A549 (cell line): ENCODE measurements at regions not wholly inside any gene's neighbourhood (a gene's known extent, or its start where the extent isn't known, plus 50 kb on each side); places are given as distances from the start of the nearest gene placed in this dataset.

ENCODE experiments used
- ATAC-seq, 2 experiments: fragments of 200-7000 bp in 1 of 2; fragments of >200 bp in 1 of 2; cut with Nextera tagmentation in 1 of 2; cut with Tn5 transposase in 1 of 2; 3 replicates each; pipeline versions ENCODE4 v1.8.0 to v1.9.1; 2018 to 2020; ENCODE audit warnings: mild to moderate bottlenecking in 1 of 2, moderate library complexity in 1 of 2
- CTCF ChIA-PET: fragments of 300-600 bp; sonication (Branson Sonifier 250); formaldehyde crosslinking; extraction: SDS; loops from one replicate; lab custom pipeline; 2021; ENCODE audit warnings: antibody characterized with exemption, inconsistent platforms; lab: Yijun Ruan, JAX
- POLR2A ChIA-PET: fragments of 350-600 bp; formaldehyde crosslinking; extraction: SDS; loops from one replicate; lab custom pipeline; 2021; ENCODE audit warnings: antibody characterized with exemption, inconsistent platforms; lab: Yijun Ruan, JAX
- DNase-seq, 2 experiments: peaks; one replicate each; pipeline versions ENCODE4 v3.0.0 to v3.0.0-alpha.2; 2011 to 2016; ENCODE audit warnings: low read depth in 1 of 2, low spot score in 1 of 2
- FAIRE-seq: peaks from 2 replicates; lab custom pipeline; 2011; peaks lifted over from hg19 to GRCh38; lab: Jason Lieb, UNC
- H3K27ac ChIP-seq, 2 experiments: fragments of >200 bp; sonication (Bioruptor Twin); formaldehyde crosslinking; 3 replicates each; pipeline ENCODE4 v1.5.1; 2016 to 2017
- H3K4me1 ChIP-seq: fragments of >200 bp; sonication (Bioruptor Twin); formaldehyde crosslinking; 3 replicates; pipeline ENCODE4 v1.6.1; 2016
- H3K4me2 ChIP-seq: fragments of >200 bp; sonication (Bioruptor Twin); formaldehyde crosslinking; 3 replicates; pipeline ENCODE4 v1.6.1; 2016
- H3K4me3 ChIP-seq: fragments of >200 bp; sonication (Bioruptor Twin); formaldehyde crosslinking; 3 replicates; pipeline ENCODE4 v1.5.1; 2016
- H3K9me3 ChIP-seq: fragments of >200 bp; sonication (Bioruptor Twin); formaldehyde crosslinking; 3 replicates; pipeline ENCODE4 v1.6.1; 2016
- CEBPB ChIP-seq, 2 experiments: fragments of >200 bp in 1 of 2; sonication (Bioruptor Twin) in 1 of 2; formaldehyde crosslinking in 1 of 2; IDR thresholded peaks; 2 replicates each; pipeline ENCODE4 v1.6.1; 2012 to 2016
- EHF ChIP-seq: fragments of 250-450 bp; sonication (Bioruptor Pico); IDR thresholded peaks from 2 replicates; pipeline ENCODE4 v1.5.0; 2020; ENCODE audit warnings: mild to moderate bottlenecking
- ESRRA ChIP-seq: fragments of 150-350 bp; IDR thresholded peaks from 2 replicates; pipeline ENCODE4 v1.6.1; 2014; ENCODE audit warnings: mild to moderate bottlenecking, low read length, borderline replicate concordance
- GATA3 ChIP-seq: IDR thresholded peaks from 2 replicates; pipeline ENCODE4 v1.6.1; 2012; ENCODE audit warnings: borderline replicate concordance
- HDAC2 ChIP-seq: fragments of 200-600 bp; sonication (generic); IDR thresholded peaks from 2 replicates; pipeline ENCODE4 v1.6.1; 2016
- HEYL ChIP-seq: fragments of 250-450 bp; sonication (Bioruptor Pico); IDR thresholded peaks from 2 replicates; pipeline ENCODE4 v1.8.0; 2021; ENCODE audit warnings: mild to moderate bottlenecking, moderate library complexity
- HMGXB4 ChIP-seq: fragments of 250-450 bp; sonication (Bioruptor Pico); IDR thresholded peaks from 2 replicates; pipeline ENCODE4 v1.5.0; 2021; ENCODE audit warnings: mild to moderate bottlenecking, moderate library complexity, borderline replicate concordance
- HOXA7 ChIP-seq: fragments of 250-450 bp; sonication (Bioruptor Pico); IDR thresholded peaks from 2 replicates; pipeline ENCODE4 v1.5.0; 2020; ENCODE audit warnings: mild to moderate bottlenecking, moderate library complexity
- HOXB5 ChIP-seq: fragments of 250-450 bp; sonication (Bioruptor Pico); IDR thresholded peaks from 2 replicates; pipeline ENCODE4 v1.5.0; 2020; ENCODE audit warnings: mild to moderate bottlenecking, moderate library complexity
- JUNB ChIP-seq: fragments of >200 bp; sonication (Bioruptor Twin); formaldehyde crosslinking; IDR thresholded peaks from 2 replicates; pipeline ENCODE4 v1.6.1; 2016
- MAFK ChIP-seq: fragments of 450-650 bp; IDR thresholded peaks from 2 replicates; pipeline ENCODE4 v1.6.1; 2014; ENCODE audit not compliant: partially characterized antibody
- NFE2L2 ChIP-seq: fragments of 150-350 bp; conservative IDR thresholded peaks from 2 replicates; pipeline ENCODE4 v1.6.1; 2014; ENCODE audit warnings: low read length
- NR3C1 ChIP-seq: fragments of >200 bp; sonication (Bioruptor Twin); formaldehyde crosslinking; IDR thresholded peaks from 3 replicates; pipeline ENCODE4 v1.6.1; 2017
- PHF8 ChIP-seq: fragments of 200-600 bp; sonication (generic); IDR thresholded peaks from 2 replicates; pipeline ENCODE4 v1.6.1; 2016; ENCODE audit warnings: low read depth, mild to moderate bottlenecking, antibody characterized with exemption, moderate library complexity, borderline replicate concordance
- POLR2A ChIP-seq: IDR thresholded peaks from 2 replicates; pipeline ENCODE4 v1.6.1; 2012; ENCODE audit warnings: mild to moderate bottlenecking, low read length
- POLR2AphosphoS2 ChIP-seq: conservative IDR thresholded peaks from 2 replicates; pipeline ENCODE4 v1.6.1; 2012; ENCODE audit warnings: low read length, improper control_type of control experiment, inconsistent platforms
- RARB ChIP-seq: fragments of 250-450 bp; sonication (Bioruptor Pico); IDR thresholded peaks from 2 replicates; pipeline ENCODE4 v1.8.0; 2021; ENCODE audit warnings: mild to moderate bottlenecking, moderate library complexity
- RCOR1 ChIP-seq: fragments of 150-350 bp; IDR thresholded peaks from 2 replicates; pipeline ENCODE4 v1.6.1; 2014; ENCODE audit warnings: antibody characterized with exemption, low read length, low read depth
- SMC3 ChIP-seq: fragments of >200 bp; sonication (Bioruptor Twin); formaldehyde crosslinking; IDR thresholded peaks from 3 replicates; pipeline ENCODE4 v1.6.1; 2018; ENCODE audit warnings: inconsistent platforms
- TFCP2L1 ChIP-seq: fragments of 250-450 bp; sonication (Bioruptor Pico); IDR thresholded peaks from 2 replicates; pipeline ENCODE4 v1.5.0; 2021; ENCODE audit warnings: mild to moderate bottlenecking
- ZNF302 ChIP-seq: fragments of 250-450 bp; sonication (Bioruptor Pico); IDR thresholded peaks from 2 replicates; pipeline ENCODE4 v1.9.0; 2021; ENCODE audit warnings: inconsistent platforms, mild to moderate bottlenecking, moderate library complexity
- WGBS: methylation state at CpG from one replicate; pipeline ENCODE4 v1.1.6; 2017; ENCODE audit errors: missing lambda C conversion rate; 5-methylcytosine and 5-hydroxymethylcytosine counted together
- TF ChIP-seq, protein P1 (sequence below): IDR thresholded peaks from 2 replicates; pipeline ENCODE4 v1.6.1; 2012
- TF ChIP-seq, protein P2 (sequence below): fragments of >200 bp; sonication (Bioruptor Twin); formaldehyde crosslinking; IDR thresholded peaks from 3 replicates; pipeline ENCODE4 v1.6.1; 2016
- TF ChIP-seq, protein P3 (sequence below): IDR thresholded peaks from 2 replicates; pipeline ENCODE4 v1.6.1; 2012

DNA sequence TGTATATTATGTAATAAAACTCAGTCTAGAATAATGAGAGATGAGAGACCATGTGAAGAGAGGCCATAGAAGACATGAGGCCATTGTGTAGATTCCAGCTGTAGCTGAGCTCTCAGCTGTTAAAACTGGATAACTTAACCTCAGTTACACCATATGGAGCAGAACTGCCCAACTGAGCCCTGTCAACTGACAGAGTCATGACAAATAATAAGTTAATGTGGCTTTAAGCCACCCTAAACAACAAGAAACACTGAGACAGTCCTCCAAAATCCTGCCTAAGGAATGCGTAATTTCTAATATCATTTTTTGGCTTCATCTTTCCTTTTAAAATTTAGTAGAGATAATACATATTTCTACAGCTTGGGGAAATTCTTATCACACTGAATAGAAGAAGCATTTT lies 580.0 kb upstream of the RGS18 start:
- CTCF ChIA-PET = no interaction called here
- no peak overlapping the region for H3K4me3 ChIP-seq
- TF ChIP-seq JUNB = no peak
- 97% methylated on average over 1 of the region's 1 CpG for WGBS
- POLR2A ChIA-PET = no interaction called here
- no peak for DNase-seq
- no peak for ATAC-seq
- FAIRE-seq = no peak
- H3K4me2 ChIP-seq = no peak overlapping the region
- no peaks in the 10 kb centered on the region for H3K9me3 ChIP-seq
- H3K27ac ChIP-seq = no peak overlapping the region
- H3K4me1 ChIP-seq = 0 out of 3 replicates have a peak, but pooled peaks cover 4% of the 10 kb centered on the region

- DNase-seq (no peak), FAIRE-seq (no peak), ATAC-seq (no peak)
- H3K9me3 ChIP-seq = no peaks in the 10 kb centered on the region
- CTCF ChIA-PET = no interaction called here
- 0 out of 3 replicates have a peak, but pooled peaks cover 4% of the 10 kb centered on the region for H3K4me1 ChIP-seq
- no peak overlapping the region for H3K27ac ChIP-seq
- POLR2A ChIA-PET = no interaction called here
- 61% methylated on average over 4 of the region's 4 CpGs for WGBS
- H3K4me3 ChIP-seq = no peak overlapping the region
- no peak overlapping the region for H3K4me2 ChIP-seq
- TF ChIP-seq CEBPB (IDR thresholded peaks at IDR 0.05) (0 out of 4 replicates have a peak, but pooled peaks of 1 of the 2 experiments have one; percentile 7), ESRRA (no peak)
Observed at GRCh38 chr1:191579019-191579418, 579.2 kb upstream of the RGS18 start.

- ATAC-seq (no peak), FAIRE-seq (no peak), DNase-seq (no peak)
- Histone ChIP-seq H3K27ac (no peak overlapping the region), H3K4me3 (no peak overlapping the region), H3K4me1 (no peaks in the 10 kb centered on the region), H3K4me2 (no peak overlapping the region), H3K9me3 (no peaks in the 10 kb centered on the region)
- 36% methylated on average over 1 of the region's 1 CpG for WGBS
- POLR2A ChIA-PET = no interaction called here
- no peak for TF ChIP-seq RARB
- TF ChIP-seq TFCP2L1 (CRISPR knock-in tag) = no peak
- TF ChIP-seq NFE2L2 = no peak
- TF ChIP-seq HDAC2 = no peak
- no peak for TF ChIP-seq PHF8
- CTCF ChIA-PET = no interaction called here
Observed at GRCh38 chr1:191582169-191582568, 576.1 kb upstream of the RGS18 start.

GRCh38 chr1:191585095-191585494 lies 573.2 kb upstream of the RGS18 start:
- no peaks in the 10 kb centered on the region for H3K9me3 ChIP-seq
- no peak overlapping the region for H3K4me3 ChIP-seq
- ChIA-PET CTCF (no interaction called here), POLR2A (no interaction called here)
- WGBS = 16% methylated on average over 2 of the region's 2 CpGs
- no peak for TF ChIP-seq ZNF302 (CRISPR knock-in tag)
- no peak for TF ChIP-seq HOXA7 (CRISPR knock-in tag)
- TF ChIP-seq MAFK = no peak
- no peak for TF ChIP-seq RCOR1
- no peaks in the 10 kb centered on the region for H3K4me1 ChIP-seq
- no peak overlapping the region for H3K4me2 ChIP-seq
- FAIRE-seq = no peak
- no peak for DNase-seq
- H3K27ac ChIP-seq = no peak overlapping the region
- no peak for ATAC-seq

DNA sequence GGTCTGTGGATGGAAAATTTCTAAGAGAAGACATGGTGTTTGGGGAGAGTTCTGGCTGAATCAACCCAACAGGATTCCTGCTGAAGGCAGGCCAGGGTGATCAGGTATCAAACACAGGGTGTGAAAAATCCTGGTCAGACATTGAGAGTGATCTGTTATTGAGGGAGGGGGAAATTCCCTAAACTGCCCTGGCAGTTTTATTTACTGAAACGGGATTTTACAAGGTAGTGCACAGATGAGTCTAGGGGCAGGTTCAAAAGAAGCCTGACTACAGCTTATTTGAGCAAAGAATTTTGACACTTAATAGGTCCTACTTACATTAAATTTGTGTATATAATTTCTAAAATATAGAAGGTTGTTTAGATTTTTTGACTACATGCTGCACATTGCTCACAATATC lies 569.4 kb upstream of the RGS18 start:
- POLR2A ChIA-PET = no interaction called here

More for the DNA sequence above, 569.4 kb upstream of the RGS18 start:
- Histone ChIP-seq H3K9me3 (no peaks in the 10 kb centered on the region), H3K4me2 (no peak overlapping the region), H3K4me3 (no peak overlapping the region), H3K4me1 (no peaks in the 10 kb centered on the region), H3K27ac (no peak overlapping the region)
- FAIRE-seq (no peak), ATAC-seq (no peak), DNase-seq (no peak)
- WGBS = 33% methylated on average over 1 of the region's 1 CpG
- CTCF ChIA-PET = no interaction called here
- no peak for TF ChIP-seq EHF (CRISPR knock-in tag)
- TF ChIP-seq HMGXB4 (CRISPR knock-in tag) = no peak
- TF ChIP-seq POLR2A = no peak
- TF ChIP-seq RCOR1 = no peak
- TF ChIP-seq, protein P1, sequence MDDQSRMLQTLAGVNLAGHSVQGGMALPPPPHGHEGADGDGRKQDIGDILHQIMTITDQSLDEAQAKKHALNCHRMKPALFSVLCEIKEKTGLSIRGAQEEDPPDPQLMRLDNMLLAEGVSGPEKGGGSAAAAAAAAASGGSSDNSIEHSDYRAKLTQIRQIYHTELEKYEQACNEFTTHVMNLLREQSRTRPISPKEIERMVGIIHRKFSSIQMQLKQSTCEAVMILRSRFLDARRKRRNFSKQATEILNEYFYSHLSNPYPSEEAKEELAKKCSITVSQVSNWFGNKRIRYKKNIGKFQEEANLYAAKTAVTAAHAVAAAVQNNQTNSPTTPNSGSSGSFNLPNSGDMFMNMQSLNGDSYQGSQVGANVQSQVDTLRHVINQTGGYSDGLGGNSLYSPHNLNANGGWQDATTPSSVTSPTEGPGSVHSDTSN = no peak
- no peak for TF ChIP-seq GATA3
- no peak for TF ChIP-seq HEYL (CRISPR knock-in tag)
- TF ChIP-seq, protein P2, sequence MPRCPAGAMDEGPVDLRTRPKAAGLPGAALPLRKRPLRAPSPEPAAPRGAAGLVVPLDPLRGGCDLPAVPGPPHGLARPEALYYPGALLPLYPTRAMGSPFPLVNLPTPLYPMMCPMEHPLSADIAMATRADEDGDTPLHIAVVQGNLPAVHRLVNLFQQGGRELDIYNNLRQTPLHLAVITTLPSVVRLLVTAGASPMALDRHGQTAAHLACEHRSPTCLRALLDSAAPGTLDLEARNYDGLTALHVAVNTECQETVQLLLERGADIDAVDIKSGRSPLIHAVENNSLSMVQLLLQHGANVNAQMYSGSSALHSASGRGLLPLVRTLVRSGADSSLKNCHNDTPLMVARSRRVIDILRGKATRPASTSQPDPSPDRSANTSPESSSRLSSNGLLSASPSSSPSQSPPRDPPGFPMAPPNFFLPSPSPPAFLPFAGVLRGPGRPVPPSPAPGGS = no peak
- no peak for TF ChIP-seq SMC3
- no peak for TF ChIP-seq HDAC2
- TF ChIP-seq, protein P3, sequence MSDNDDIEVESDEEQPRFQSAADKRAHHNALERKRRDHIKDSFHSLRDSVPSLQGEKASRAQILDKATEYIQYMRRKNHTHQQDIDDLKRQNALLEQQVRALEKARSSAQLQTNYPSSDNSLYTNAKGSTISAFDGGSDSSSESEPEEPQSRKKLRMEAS = no peak
- no peak for TF ChIP-seq TFCP2L1 (CRISPR knock-in tag)
- no peak for TF ChIP-seq HOXB5 (CRISPR knock-in tag)
- TF ChIP-seq POLR2AphosphoS2 = no peak
- TF ChIP-seq NR3C1 = no peak
